Stimulated activated CD8-positive, alpha-beta memory T cell treated with anti-CD3 and anti-CD28 coated beads, Interleukin-4, amount 100 ng/mL, for 48 hours (primary cell): ENCODE measurements at regions not wholly inside any gene's neighbourhood (a gene's known extent, or its start where the extent isn't known, plus 50 kb on each side); places are given as distances from the start of the nearest gene placed in this dataset.

Experiments
- DNase-seq: peaks from one replicate; pipeline ENCODE4 v3.0.0-alpha.2; 2020

DNA sequence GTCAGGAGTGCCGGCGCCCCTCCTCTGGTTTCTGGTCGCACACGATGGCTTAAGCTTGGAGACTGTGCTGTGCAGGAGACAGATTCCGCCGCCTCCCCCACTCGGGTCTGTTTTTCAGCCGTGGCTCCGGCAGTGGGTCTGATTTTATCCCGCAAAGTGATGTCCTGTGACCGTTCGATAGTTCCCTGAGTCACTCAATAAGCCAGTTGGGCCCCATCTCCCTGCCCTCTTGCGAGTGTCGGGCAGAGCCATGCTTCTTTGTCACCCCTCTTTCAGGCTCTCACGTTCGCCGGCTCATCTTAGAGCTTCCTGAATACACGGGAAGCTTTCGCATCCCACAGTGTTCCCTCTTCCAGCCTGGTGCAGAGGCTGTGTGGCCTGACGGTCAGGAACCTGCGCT lies 127.8 kb upstream of the RFLNA start:
- no peak for DNase-seq

GRCh38 chr12:124168016-124168786 lies 126.7 kb upstream of the RFLNA start:
- no peak for DNase-seq

- no peak for DNase-seq
Measured at GRCh38 chr12:124169577-124170284, 125.2 kb upstream of the RFLNA start.

DNA sequence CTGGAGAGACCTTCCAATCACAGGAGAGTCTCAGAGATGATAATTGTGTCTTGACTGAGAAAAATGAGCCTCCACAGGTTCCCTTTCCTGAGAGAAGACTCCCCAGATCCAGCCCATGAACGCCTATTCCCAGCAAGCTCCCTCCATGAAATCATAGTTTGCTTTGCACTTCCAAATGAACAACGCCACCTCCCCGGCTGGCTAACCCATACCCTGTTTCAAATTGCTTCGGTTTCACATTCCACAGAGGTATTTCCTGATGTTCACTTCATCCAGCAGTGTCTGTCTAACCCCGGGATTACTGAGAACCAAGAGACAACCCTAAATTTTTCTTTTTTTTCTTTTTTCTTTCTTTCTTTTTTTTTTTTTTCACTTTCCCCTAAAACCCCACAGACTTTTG lies 124.1 kb upstream of the RFLNA start:
- no peak for DNase-seq

DNA sequence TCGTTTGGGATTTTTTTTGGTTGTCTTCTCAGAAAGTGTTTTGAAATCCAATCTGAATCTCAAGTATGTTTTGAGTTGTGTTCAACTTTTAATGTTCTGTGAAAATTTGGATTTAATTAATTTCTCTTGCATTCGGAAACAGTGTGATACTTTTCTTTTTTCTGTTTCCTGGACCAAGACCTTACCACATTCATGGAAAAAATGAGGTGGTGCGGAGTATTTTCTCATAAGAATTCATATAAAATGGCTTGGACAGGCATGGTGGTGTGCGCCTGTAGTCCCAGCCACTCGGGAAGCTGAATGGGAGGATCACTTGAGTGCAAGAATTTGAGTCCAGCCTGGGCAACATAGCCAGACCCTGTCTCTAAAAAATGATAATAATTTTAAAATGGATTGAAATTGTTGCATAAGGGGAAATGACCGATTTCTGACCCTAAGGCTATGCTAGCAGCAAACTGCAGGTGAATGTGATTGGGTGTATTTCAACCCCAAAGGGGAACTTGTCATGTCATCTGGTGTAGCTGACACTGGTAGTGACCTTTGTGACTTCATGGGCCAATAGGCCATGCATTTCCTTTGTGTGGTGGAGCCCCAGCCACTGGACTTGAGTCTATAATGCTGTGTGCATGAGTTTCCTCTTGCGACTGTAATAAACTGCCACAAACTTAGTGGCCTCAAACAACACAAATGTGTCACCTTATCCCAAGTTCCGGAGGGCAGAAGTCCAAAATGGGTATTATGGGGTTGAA lies 123.5 kb upstream of the RFLNA start:
- no peak for DNase-seq

DNA sequence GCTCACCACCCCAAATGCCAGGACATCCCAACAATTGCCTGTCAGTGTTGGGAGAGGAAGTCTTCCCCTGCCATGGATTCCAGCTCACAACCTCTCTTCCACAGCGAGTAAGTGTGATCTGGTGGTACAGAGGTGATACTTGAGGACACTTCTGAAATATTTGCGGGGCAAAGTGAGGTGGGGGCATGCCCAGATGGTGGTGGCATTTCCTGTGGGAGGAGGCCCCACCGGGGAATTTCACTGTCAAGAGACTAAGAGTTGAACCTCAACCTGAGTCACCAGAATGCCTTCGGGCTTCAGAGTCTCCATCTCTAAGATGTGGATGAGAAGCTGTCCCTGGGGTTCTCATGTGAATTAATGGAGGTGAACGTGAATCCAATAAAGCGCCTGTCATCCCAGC lies 122.3 kb upstream of the RFLNA start:
- no peak for DNase-seq

DNA sequence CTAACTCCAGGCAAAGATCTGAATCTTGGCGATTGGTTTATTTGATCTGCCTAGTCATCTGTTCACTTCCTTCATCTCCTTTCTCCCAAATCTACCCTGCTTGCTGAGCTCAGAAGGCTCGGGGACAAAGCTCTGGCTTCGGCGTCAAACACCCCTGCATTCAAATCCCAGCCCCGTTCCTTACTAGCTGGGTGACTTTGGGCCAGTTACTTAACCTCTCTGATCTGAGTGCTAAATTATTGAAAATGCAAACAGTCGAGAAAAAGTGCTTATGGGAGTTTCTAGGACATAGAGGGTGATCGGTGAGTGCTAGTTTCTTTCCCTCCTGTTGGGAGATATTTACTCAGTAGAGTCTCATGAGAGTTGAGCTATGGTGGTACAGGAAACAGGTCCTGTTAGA lies 121.2 kb upstream of the RFLNA start:
- DNase-seq = no peak

GRCh38 chr12:124174451-124175348 lies 120.2 kb upstream of the RFLNA start:
- no peak for DNase-seq

GRCh38 chr12:124175704-124176103 lies 119.2 kb upstream of the RFLNA start:
- DNase-seq = no peak

- DNase-seq = no peak
Measured at GRCh38 chr12:124177276-124177950, 117.5 kb upstream of the RFLNA start.

DNA sequence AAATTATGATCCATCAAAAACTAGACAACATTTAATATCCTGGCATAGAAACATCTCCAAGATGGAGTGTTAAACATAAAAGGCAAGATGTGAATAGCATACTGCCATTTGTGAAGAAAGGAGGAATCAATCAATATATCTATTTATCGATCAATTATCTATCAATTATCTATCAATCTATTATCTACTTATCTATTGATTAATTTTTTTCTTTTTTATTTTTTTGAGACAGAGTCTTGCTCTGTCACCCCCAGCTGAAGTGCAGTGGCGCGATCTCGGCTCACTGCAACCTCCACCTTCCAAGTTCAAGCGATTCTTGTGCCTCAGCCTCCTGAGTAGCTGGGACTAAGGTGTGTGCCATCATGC lies 117.0 kb upstream of the RFLNA start:
- DNase-seq = no peak

DNA sequence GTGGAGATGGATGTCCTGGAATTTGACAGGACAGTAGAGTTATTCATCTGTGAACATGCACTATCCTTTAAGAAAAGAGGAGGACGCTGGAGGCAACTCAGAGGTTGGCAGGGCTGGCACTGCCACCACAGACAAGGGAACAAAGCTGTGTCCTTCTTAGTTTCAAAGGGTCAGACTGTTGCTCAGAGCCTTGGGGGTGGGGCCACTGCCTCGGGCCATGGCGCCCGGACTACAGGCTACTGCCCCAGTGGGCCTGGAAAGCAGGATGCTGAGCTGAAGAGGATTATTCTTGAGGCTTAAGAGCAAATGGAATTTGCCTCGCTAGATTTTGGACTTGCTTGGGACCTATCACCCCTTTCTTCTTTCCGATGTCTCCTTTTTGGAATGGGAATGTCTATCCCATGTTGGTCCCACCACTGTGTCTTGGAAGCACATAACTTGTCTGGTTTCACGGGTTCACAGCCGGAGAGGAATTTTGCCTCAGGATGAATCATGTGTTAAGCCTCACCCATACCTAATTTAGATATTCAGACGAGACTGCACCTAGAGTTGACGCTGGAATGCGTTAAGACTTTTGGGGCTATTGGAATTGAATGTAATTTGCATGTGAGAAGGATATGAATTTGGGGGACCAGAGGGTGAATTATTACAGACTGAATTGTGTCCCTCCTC lies 114.8 kb upstream of the RFLNA start:
- no peak for DNase-seq

- DNase-seq = no peak
Measured at GRCh38 chr12:124183172-124183571, 111.7 kb upstream of the RFLNA start.

- no peak for DNase-seq
Measured at GRCh38 chr12:124184456-124184855, 110.4 kb upstream of the RFLNA start.

DNA sequence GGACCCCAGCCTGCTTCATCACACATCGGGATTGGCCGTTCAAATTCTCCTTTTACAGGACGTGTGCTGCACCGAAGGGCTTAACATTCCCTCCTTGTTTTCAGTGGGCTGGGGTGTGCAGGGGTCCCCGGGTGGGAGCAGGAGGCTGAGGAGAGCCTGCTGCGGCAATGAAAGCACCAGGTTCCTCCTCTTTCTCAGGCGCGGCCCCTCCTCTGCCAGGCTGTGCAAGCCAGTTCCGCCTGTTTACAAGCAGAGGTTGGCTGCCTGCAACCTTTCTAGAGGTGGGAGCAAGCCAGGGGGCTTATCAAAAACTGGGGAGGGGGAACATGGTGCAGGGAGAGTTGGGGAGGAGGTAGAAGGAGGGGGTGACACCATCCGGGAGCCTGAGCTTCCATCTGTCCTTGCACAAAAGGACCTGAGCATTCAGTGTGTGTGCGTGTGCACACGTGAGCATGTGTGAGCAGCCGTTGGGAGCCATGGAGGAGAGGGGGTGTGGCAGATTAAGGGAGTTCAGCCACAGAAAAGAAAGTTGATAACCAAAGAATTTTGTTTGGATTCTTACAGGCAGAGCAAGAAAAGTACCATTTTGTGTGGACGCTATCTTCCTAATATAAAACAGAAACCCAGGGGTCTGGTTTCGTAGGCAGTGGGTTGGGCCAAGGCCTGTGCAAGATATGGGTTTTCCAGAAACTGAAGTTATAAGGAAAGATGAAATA lies 108.8 kb upstream of the RFLNA start:
- no peak for DNase-seq

GRCh38 chr12:124188084-124188483 lies 106.8 kb upstream of the RFLNA start:
- DNase-seq = no peak

GRCh38 chr12:124188561-124189405 lies 106.1 kb upstream of the RFLNA start:
- DNase-seq = no peak

DNA sequence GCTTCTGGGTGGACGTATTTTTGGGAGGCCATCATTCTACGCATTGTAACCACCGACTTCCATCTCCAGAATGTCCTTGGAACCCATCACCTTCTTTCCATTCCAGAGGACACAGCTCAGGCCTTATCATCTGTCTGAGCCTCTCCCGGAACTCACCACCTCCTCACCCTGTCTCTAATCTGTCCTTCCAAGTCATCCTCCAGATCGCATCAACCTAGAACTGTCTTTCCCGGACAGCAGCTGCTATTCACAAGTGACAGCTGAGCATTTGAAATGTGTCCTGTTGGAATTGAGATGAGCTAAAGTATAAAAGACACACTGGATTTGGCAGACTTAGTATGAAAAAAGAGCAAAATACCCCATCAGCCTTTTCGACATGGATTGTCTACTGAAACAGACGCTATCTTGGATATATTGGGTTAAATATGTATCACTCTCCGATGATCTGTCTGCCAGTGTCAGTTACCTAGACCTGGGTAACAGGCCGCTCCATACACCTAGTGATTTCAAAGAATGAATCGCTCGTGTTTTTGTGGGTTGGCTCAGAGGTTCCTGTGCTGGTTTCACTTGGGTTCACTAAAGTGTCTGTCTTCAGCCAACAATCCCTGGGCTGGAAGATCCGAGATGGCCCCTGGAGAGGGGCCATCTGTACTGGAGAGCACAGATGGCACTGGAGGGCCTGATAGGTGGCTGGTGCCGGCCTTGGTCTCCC lies 104.4 kb upstream of the RFLNA start:
- no peak for DNase-seq

DNA sequence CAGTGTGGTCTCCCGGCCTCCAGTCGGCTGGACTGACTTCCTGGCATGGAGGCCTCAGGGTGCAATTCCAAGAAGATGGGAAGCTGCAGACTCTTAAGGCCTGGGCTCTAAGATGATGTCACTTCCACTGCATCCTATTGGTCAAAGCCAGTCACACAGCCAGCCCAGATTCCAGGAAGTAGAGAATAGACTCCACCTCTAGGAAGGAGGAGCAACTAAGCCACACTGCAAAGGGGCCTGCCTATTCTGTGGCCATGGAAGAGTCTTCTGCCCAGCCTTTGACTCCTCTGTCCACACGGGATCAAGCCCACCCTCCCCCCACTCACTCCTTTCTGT lies 103.9 kb upstream of the RFLNA start:
- DNase-seq = no peak

DNA sequence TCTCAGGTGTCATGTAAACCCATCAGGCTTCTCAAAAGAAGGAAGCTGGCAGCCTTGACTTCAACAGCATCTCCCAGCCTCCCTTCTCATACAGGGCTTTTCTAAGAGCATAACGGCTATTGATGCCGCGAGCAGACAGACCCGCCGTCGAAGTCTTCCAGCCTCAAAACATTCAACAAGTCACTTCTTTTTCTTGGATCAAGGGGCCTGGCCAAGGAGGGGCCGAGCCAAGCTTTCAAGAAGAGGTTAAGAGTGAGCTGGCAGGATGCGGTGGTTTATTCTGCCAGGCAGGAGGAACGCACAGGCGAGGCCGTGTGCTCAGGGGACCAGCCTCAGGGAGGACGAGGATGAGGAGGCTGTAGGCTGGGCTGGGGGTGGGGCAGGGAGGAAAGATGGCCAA lies 102.9 kb upstream of the RFLNA start:
- DNase-seq = no peak
